ENCODE measurements at regions not wholly inside any gene's neighbourhood (a gene's known extent, or its start where the extent isn't known, plus 50 kb on each side); places are given as distances from the start of the nearest gene placed in this dataset.

GRCh38 chr13:36550177-36550576 is 117.9 kb downstream of the CCNA1 start:
- Histone ChIP-seq H3K4me2 (no peak overlapping the region), H3K9me3 (no peaks in the 10 kb centered on the region), H3K4me3 (no peak overlapping the region), H3K27ac (no peak overlapping the region), H3K4me1 (no peaks in the 10 kb centered on the region)
- ChIA-PET CTCF (no interaction called here), POLR2A (no interaction called here)
- 0% methylated on average over 2 of the region's 2 CpGs for WGBS (ENCODE audit: missing lambda C conversion rate)
- ATAC-seq (no peak), DNase-seq (ENCODE audit: low read depth in 1 of 2, low spot score in 1 of 2) (no peak), FAIRE-seq (no peak)
- TF ChIP-seq CTCF (IDR thresholded peaks at IDR 0.05) (no peak), MAFK (IDR thresholded peaks at IDR 0.05; ENCODE audit: partially characterized antibody) (no peak), E2F6 (IDR thresholded peaks at IDR 0.05; ENCODE audit: borderline replicate concordance, low read depth) (no peak), ELK1 (IDR thresholded peaks at IDR 0.05; ENCODE audit: low read depth, low read length) (no peak), HOXB5 (CRISPR knock-in tag; IDR thresholded peaks at IDR 0.05) (no peak), HMGXB4 (CRISPR knock-in tag; IDR thresholded peaks at IDR 0.05; ENCODE audit: borderline replicate concordance) (no peak), MAX (IDR thresholded peaks at IDR 0.05) (no peak), RNF2 (IDR thresholded peaks at IDR 0.05; ENCODE audit: borderline replicate concordance, low read depth) (no peak), BHLHE40 (IDR thresholded peaks at IDR 0.05; ENCODE audit: low read depth, low read length) (no peak), TFCP2L1 (CRISPR knock-in tag; IDR thresholded peaks at IDR 0.05) (no peak), HEYL (CRISPR knock-in tag; IDR thresholded peaks at IDR 0.05) (no peak), FOSL2 (IDR thresholded peaks at IDR 0.05) (no peak), FOSL2 (CRISPR knock-in tag; IDR thresholded peaks at IDR 0.05) (no peak), KDM5A (IDR thresholded peaks at IDR 0.05) (no peak), CHD2 (IDR thresholded peaks at IDR 0.05; ENCODE audit: low read length, partially characterized antibody) (no peak), HDAC2 (IDR thresholded peaks at IDR 0.05) (no peak), PHF8 (IDR thresholded peaks at IDR 0.05; ENCODE audit: borderline replicate concordance, low read depth) (no peak), RFX5 (IDR thresholded peaks at IDR 0.05) (no peak)

GRCh38 chr13:36551445-36551844 is 119.2 kb downstream of the CCNA1 start:
- no peak for ATAC-seq
- CTCF ChIA-PET: no interaction called here
- FAIRE-seq: no peak

GRCh38 chr13:36552334-36552733 is 120.0 kb downstream of the CCNA1 start:
- CTCF ChIA-PET: no interaction called here
- Histone ChIP-seq H3K4me1 (no peaks in the 10 kb centered on the region), H3K9me3 (no peaks in the 10 kb centered on the region), H3K27ac (no peak overlapping the region), H3K4me3 (no peak overlapping the region), H3K4me2 (no peak overlapping the region)
- ATAC-seq: no peak
- POLR2A ChIA-PET: no interaction called here
- no peak for DNase-seq (ENCODE audit: low read depth in 1 of 2, low spot score in 1 of 2)
- whole genome bisulfite sequencing (ENCODE audit: missing lambda C conversion rate): 0% methylated on average over 1 of the region's 1 CpG
- FAIRE-seq: no peak
- TF ChIP-seq CHD4 (IDR thresholded peaks at IDR 0.05; ENCODE audit: borderline replicate concordance) (no peak), ATOH8 (CRISPR knock-in tag; IDR thresholded peaks at IDR 0.05; ENCODE audit: low read depth) (no peak), E2F6 (IDR thresholded peaks at IDR 0.05; ENCODE audit: borderline replicate concordance, low read depth) (no peak), ZC3H11A (IDR thresholded peaks at IDR 0.05) (no peak), ESRRA (IDR thresholded peaks at IDR 0.05; ENCODE audit: borderline replicate concordance, low read length) (no peak), EP300 (IDR thresholded peaks at IDR 0.05) (no peak), HEYL (CRISPR knock-in tag; IDR thresholded peaks at IDR 0.05) (no peak), EHMT2 (IDR thresholded peaks at IDR 0.05; ENCODE audit: low read depth) (no peak)

More at GRCh38 chr13:36551445-36551844, 119.2 kb downstream of the CCNA1 start:
- H3K4me1 ChIP-seq: no peaks in the 10 kb centered on the region
- POLR2A ChIA-PET: no interaction called here
- no peak overlapping the region for H3K4me2 ChIP-seq
- 37% methylated on average over 3 of the region's 3 CpGs for WGBS (ENCODE audit: missing lambda C conversion rate)
- TF ChIP-seq TFCP2L1 (CRISPR knock-in tag; IDR thresholded peaks at IDR 0.05) (no peak), HOXB13 (CRISPR knock-in tag; IDR thresholded peaks at IDR 0.05; ENCODE audit: low read depth) (no peak), RARB (CRISPR knock-in tag; IDR thresholded peaks at IDR 0.05) (no peak), POLR2A (IDR thresholded peaks at IDR 0.05; ENCODE audit: low read length) (no peak), ZC3H11A (IDR thresholded peaks at IDR 0.05) (no peak)
- no peaks in the 10 kb centered on the region for H3K9me3 ChIP-seq
- DNase-seq (ENCODE audit: low read depth in 1 of 2, low spot score in 1 of 2): no peak
- H3K4me3 ChIP-seq: no peak overlapping the region
- no peak overlapping the region for H3K27ac ChIP-seq

Data from A549 (cell line).